PC-3 (cell line): ENCODE measurements at regions not wholly inside any gene's neighbourhood (a gene's known extent, or its start where the extent isn't known, plus 50 kb on each side); places are given as distances from the start of the nearest gene placed in this dataset.

Experiments used
- ATAC-seq: fragments of 200-7000 bp; cut with Tn5 transposase; 2 replicates; pipeline ENCODE4 v1.9.1; 2020; ENCODE audit warnings: mild to moderate bottlenecking, moderate library complexity
- BruUV-seq: library from RNA; stranded (reverse); fragments of 400-500 nt; replicated peaks from 2 replicates; lab custom pipeline; 2021; lab: Mats Ljungman, UMichigan
- CTCF ChIA-PET: fragments of 300-600 bp; sonication (Branson Sonifier 250); formaldehyde crosslinking; loops from one replicate; lab custom pipeline; 2022; ENCODE audit warnings: antibody characterized with exemption; lab: Charles Lee
- POLR2A ChIA-PET: fragments of 300-600 bp; sonication (Branson Sonifier 250); formaldehyde crosslinking; loops from one replicate; lab custom pipeline; 2022; ENCODE audit warnings: antibody characterized with exemption; ENCODE audit not compliant: unreplicated experiment; lab: Charles Lee
- DNase-seq: peaks from one replicate; pipeline ENCODE4 v3.0.0-alpha.2; 2015
- H2AFZ ChIP-seq: fragments of 300-600 bp; sonication (generic); 2 replicates; pipeline ENCODE4 v1.6.0; 2016; ENCODE audit warnings: antibody characterized with exemption, low read length
- H3F3A ChIP-seq: fragments of 300-600 bp; sonication (generic); one replicate; pipeline ENCODE4 v1.6.0; 2017; ENCODE audit warnings: antibody characterized with exemption, low read length, control low read depth, mild to moderate bottlenecking; ENCODE audit not compliant: unreplicated experiment
- H3K27ac ChIP-seq: fragments of 300-600 bp; sonication (generic); 2 replicates; pipeline ENCODE4 v1.5.1; 2016; ENCODE audit warnings: mild to moderate bottlenecking, low read length
- H3K27me3 ChIP-seq: fragments of 300-600 bp; sonication (generic); 2 replicates; pipeline ENCODE4 v1.6.1; 2016; ENCODE audit warnings: low read length, mixed read lengths
- H3K36me3 ChIP-seq: fragments of 300-600 bp; sonication (generic); 2 replicates; pipeline ENCODE4 v1.6.1; 2016; ENCODE audit warnings: low read depth, mixed run types, low read length, mixed read lengths
- H3K4me1 ChIP-seq: fragments of 300-600 bp; sonication (generic); 2 replicates; pipeline ENCODE4 v1.5.1; 2016; ENCODE audit warnings: low read length; ENCODE audit not compliant: insufficient read depth
- H3K4me2 ChIP-seq: fragments of 300-600 bp; sonication (generic); 2 replicates; pipeline ENCODE4 v1.6.0; 2016; ENCODE audit warnings: low read length
- H3K4me3 ChIP-seq: fragments of 300-600 bp; sonication (generic); 2 replicates; pipeline ENCODE4 v1.5.1; 2016; ENCODE audit warnings: mild to moderate bottlenecking, low read length, mixed read lengths
- H3K79me2 ChIP-seq: fragments of 300-600 bp; sonication (generic); 2 replicates; pipeline ENCODE4 v1.6.1; 2017; ENCODE audit warnings: low read length, mixed read lengths
- H3K9ac ChIP-seq: fragments of 300-600 bp; sonication (generic); 2 replicates; pipeline ENCODE4 v1.6.0; 2016; ENCODE audit warnings: mild to moderate bottlenecking, low read length
- H3K9me2 ChIP-seq: fragments of 300-600 bp; sonication (generic); replicated peaks from 2 replicates; pipeline ENCODE4 v1.6.1; 2016; ENCODE audit warnings: mixed run types, low read length, mixed read lengths
- H3K9me3 ChIP-seq: fragments of 300-600 bp; sonication (generic); 2 replicates; pipeline ENCODE4 v1.6.1; 2016; ENCODE audit warnings: low read length, mixed read lengths
- H4K20me1 ChIP-seq: fragments of 300-600 bp; sonication (generic); 2 replicates; pipeline ENCODE4 v1.6.1; 2016; ENCODE audit warnings: low read length, mixed read lengths
- EZH2 ChIP-seq: fragments of 300-600 bp; sonication (generic); IDR thresholded peaks from one replicate; pipeline ENCODE4 v1.6.1; 2017; ENCODE audit warnings: antibody characterized with exemption, mild to moderate bottlenecking, low read length; ENCODE audit not compliant: unreplicated experiment
- EZH2phosphoT487 ChIP-seq: fragments of 300-600 bp; sonication (generic); IDR thresholded peaks from 2 replicates; pipeline ENCODE4 v1.6.1; 2018; ENCODE audit warnings: mild to moderate bottlenecking, antibody characterized with exemption, low read length, borderline replicate concordance
- intact Hi-C: fragments of 100-400 bp; cut with micrococcal nuclease; formaldehyde crosslinking; loops from 2 replicates; pipeline ENCODE4 v1.9.0; 2023
- TF ChIP-seq, protein P1 (sequence below): fragments of 300-600 bp; sonication (generic); conservative IDR thresholded peaks from 2 replicates; pipeline ENCODE4 v1.5.1; 2017; ENCODE audit warnings: antibody characterized with exemption, low read depth, mild to moderate bottlenecking, low read length

DNA sequence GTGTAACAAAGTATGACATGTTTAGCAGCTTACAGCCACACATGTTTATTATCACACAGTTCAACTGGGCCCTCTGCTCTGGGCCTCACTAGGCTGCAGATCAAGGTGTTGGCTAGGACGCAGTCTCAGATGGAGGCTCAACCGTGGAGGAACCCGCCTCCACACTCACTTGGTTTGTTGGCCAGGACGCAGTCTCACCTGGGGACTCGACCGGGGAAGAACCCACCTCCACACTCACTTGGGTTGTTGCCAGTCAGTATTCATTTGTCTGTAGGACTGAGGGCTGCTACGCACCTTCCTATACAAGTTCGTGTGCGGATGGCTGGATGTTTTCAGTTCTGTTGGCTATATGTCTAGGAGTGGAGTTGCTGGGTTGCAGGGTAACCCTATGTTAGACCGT, 240.7 kb upstream of the CIBAR2 start:
- DNase-seq (no peak), ATAC-seq (no peak)
- no TSS peak for BruUV-seq
- no peak overlapping the region for H3K4me2 ChIP-seq
- H3K9me3 ChIP-seq: no peaks in the 10 kb centered on the region
- no peak overlapping the region for H3K27ac ChIP-seq
- peaks cover 29% of the 10 kb centered on the region for H3K4me1 ChIP-seq
- no peaks in the 10 kb centered on the region for H3K79me2 ChIP-seq
- no peak overlapping the region for H3K9ac ChIP-seq
- H3F3A ChIP-seq: no peaks in the 10 kb centered on the region
- 0 out of 2 replicates have a peak, but pooled peaks cover 4% of the 10 kb centered on the region for H4K20me1 ChIP-seq
- no peaks in the 10 kb centered on the region for H3K27me3 ChIP-seq
- H3K36me3 ChIP-seq: no peaks in the 10 kb centered on the region
- intact Hi-C loops: no loop called here
- H3K4me3 ChIP-seq: no peak overlapping the region
- TF ChIP-seq EZH2phosphoT487: no peak
- ChIA-PET POLR2A (no interaction called here), CTCF (no interaction called here)
- H2AFZ ChIP-seq: no peak overlapping the region
- H3K9me2 ChIP-seq: no peaks in the 10 kb centered on the region

- ATAC-seq (peak; percentile 18), DNase-seq (peak; percentile 74)
- 0 out of 2 replicates have a peak, but pooled peaks cover 4% of the 10 kb centered on the region for H4K20me1 ChIP-seq
- peak overlapping the region; percentile 73 for H3K27ac ChIP-seq
- ChIA-PET CTCF (no interaction called here), POLR2A (no interaction called here)
- H3K27me3 ChIP-seq: no peaks in the 10 kb centered on the region
- H3K4me3 ChIP-seq: no peak overlapping the region
- no peaks in the 10 kb centered on the region for H3F3A ChIP-seq
- peak overlapping the region; percentile 68 for H3K4me2 ChIP-seq
- no peaks in the 10 kb centered on the region for H3K9me3 ChIP-seq
- 0 out of 2 replicates have a peak overlapping the region, but pooled peaks have one; percentile 8 for H3K9ac ChIP-seq
- H2AFZ ChIP-seq: no peak overlapping the region; the same call in 1 of the 2 replicates
- TF ChIP-seq, protein P1, sequence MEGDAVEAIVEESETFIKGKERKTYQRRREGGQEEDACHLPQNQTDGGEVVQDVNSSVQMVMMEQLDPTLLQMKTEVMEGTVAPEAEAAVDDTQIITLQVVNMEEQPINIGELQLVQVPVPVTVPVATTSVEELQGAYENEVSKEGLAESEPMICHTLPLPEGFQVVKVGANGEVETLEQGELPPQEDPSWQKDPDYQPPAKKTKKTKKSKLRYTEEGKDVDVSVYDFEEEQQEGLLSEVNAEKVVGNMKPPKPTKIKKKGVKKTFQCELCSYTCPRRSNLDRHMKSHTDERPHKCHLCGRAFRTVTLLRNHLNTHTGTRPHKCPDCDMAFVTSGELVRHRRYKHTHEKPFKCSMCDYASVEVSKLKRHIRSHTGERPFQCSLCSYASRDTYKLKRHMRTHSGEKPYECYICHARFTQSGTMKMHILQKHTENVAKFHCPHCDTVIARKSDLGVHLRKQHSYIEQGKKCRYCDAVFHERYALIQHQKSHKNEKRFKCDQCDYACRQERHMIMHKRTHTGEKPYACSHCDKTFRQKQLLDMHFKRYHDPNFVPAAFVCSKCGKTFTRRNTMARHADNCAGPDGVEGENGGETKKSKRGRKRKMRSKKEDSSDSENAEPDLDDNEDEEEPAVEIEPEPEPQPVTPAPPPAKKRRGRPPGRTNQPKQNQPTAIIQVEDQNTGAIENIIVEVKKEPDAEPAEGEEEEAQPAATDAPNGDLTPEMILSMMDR: no peak
- no peak for TF ChIP-seq EZH2
- no peak for TF ChIP-seq EZH2phosphoT487
- no TSS peak for BruUV-seq
- H3K79me2 ChIP-seq: no peaks in the 10 kb centered on the region
- H3K9me2 ChIP-seq: no peaks in the 10 kb centered on the region
- no peaks in the 10 kb centered on the region for H3K36me3 ChIP-seq
- intact Hi-C loops: no loop called here
- H3K4me1 ChIP-seq: peaks cover 29% of the 10 kb centered on the region
These were observed 241.8 kb upstream of the CIBAR2 start for GRCh38 chr16:85353839-85354685.

GRCh38 chr16:85354686-85355514, 242.6 kb upstream of the CIBAR2 start:
- Histone ChIP-seq H3K4me2 (peak overlapping the region; percentile 68), H2AFZ (no peak overlapping the region; the same call in 1 of the 2 replicates), H3K4me3 (no peak overlapping the region), H3K4me1 (peaks cover 29% of the 10 kb centered on the region), H3K27ac (peak overlapping the region; percentile 73), H3K79me2 (no peaks in the 10 kb centered on the region), H3K27me3 (no peaks in the 10 kb centered on the region), H3K9me2 (no peaks in the 10 kb centered on the region), H3K9ac (0 out of 2 replicates have a peak overlapping the region, but pooled peaks have one; percentile 8), H3K36me3 (no peaks in the 10 kb centered on the region), H3K9me3 (no peaks in the 10 kb centered on the region), H3F3A (no peaks in the 10 kb centered on the region), H4K20me1 (0 out of 2 replicates have a peak, but pooled peaks cover 4% of the 10 kb centered on the region)
- no TSS peak for BruUV-seq
- DNase-seq (peak; percentile 85), ATAC-seq (peak; percentile 81)
- ChIA-PET CTCF (no interaction called here), POLR2A (no interaction called here)
- intact Hi-C loops: no loop called here
- no peak for TF ChIP-seq EZH2
- TF ChIP-seq, protein P1: no peak
- peak; percentile 87 for TF ChIP-seq EZH2phosphoT487
